PC-9 (cell line): ENCODE measurements at regions not wholly inside any gene's neighbourhood (a gene's known extent, or its start where the extent isn't known, plus 50 kb on each side); places are given as distances from the start of the nearest gene placed in this dataset.

Experiments
- BruUV-seq: library from RNA; stranded (reverse); fragments of 400-500 nt; replicated peaks from 2 replicates; lab custom pipeline; 2021; lab: Mats Ljungman, UMichigan
- CTCF ChIA-PET: fragments of 300-600 bp; sonication (Branson Sonifier 250); formaldehyde crosslinking; loops from one replicate; lab custom pipeline; 2022; ENCODE audit warnings: antibody characterized with exemption; lab: Charles Lee
- POLR2A ChIA-PET: fragments of 300-600 bp; sonication (Branson Sonifier 250); formaldehyde crosslinking; loops from one replicate; lab custom pipeline; 2022; ENCODE audit warnings: antibody characterized with exemption; ENCODE audit not compliant: unreplicated experiment; lab: Charles Lee
- DNase-seq, 2 experiments: peaks; one replicate each; pipeline versions ENCODE4 v3.0.0 to v3.0.0-alpha.2; 2015 to 2022; ENCODE audit warnings: mixed read lengths in 1 of 2
- H2AFZ ChIP-seq: fragments of 200-600 bp; sonication (generic); 2 replicates; pipeline ENCODE4 v1.8.1; 2017; ENCODE audit warnings: antibody characterized with exemption
- H3F3A ChIP-seq: fragments of 200-600 bp; sonication (generic); 2 replicates; pipeline ENCODE4 v1.8.1; 2017; ENCODE audit warnings: antibody characterized with exemption, mild to moderate bottlenecking, low read depth; ENCODE audit not compliant: insufficient read depth
- H3K27ac ChIP-seq: fragments of 200-600 bp; sonication (generic); 2 replicates; pipeline ENCODE4 v1.6.1; 2016; ENCODE audit warnings: mixed run types
- H3K27me3 ChIP-seq: fragments of 200-600 bp; sonication (generic); 2 replicates; pipeline ENCODE4 v1.6.1; 2016; ENCODE audit warnings: low read depth, mixed run types; ENCODE audit not compliant: insufficient read depth
- H3K36me3 ChIP-seq: fragments of 200-600 bp; sonication (generic); 2 replicates; pipeline ENCODE4 v1.6.1; 2016; ENCODE audit warnings: low read depth, mixed run types
- H3K4me1 ChIP-seq: fragments of 200-600 bp; sonication (generic); replicated peaks from 2 replicates; pipeline ENCODE4 v1.6.1; 2016; ENCODE audit warnings: mixed run types; ENCODE audit not compliant: insufficient read depth
- H3K4me2 ChIP-seq: fragments of 200-600 bp; sonication (generic); 2 replicates; pipeline ENCODE4 v1.6.1; 2017; ENCODE audit warnings: mixed run types
- H3K4me3 ChIP-seq: fragments of 200-600 bp; sonication (generic); 2 replicates; pipeline ENCODE4 v1.6.1; 2016; ENCODE audit warnings: mixed run types
- H3K79me2 ChIP-seq: fragments of 200-600 bp; sonication (generic); 2 replicates; pipeline ENCODE4 v1.6.1; 2017; ENCODE audit warnings: low read depth, mixed run types
- H3K9me2 ChIP-seq: fragments of 200-600 bp; sonication (generic); 2 replicates; pipeline ENCODE4 v1.8.1; 2017; ENCODE audit warnings: mild to moderate bottlenecking; ENCODE audit not compliant: insufficient read depth
- H3K9me3 ChIP-seq: fragments of 200-600 bp; sonication (generic); 2 replicates; pipeline ENCODE4 v1.8.1; 2016; ENCODE audit warnings: low read depth; ENCODE audit not compliant: insufficient read depth
- H4K20me1 ChIP-seq: fragments of 200-600 bp; sonication (generic); 2 replicates; pipeline ENCODE4 v1.8.1; 2017; ENCODE audit not compliant: insufficient read depth
- EZH2 ChIP-seq: fragments of 200-600 bp; sonication (generic); IDR thresholded peaks from 2 replicates; pipeline ENCODE4 v1.8.0; 2017; ENCODE audit warnings: antibody characterized with exemption, low read depth
- intact Hi-C: fragments of 100-400 bp; cut with micrococcal nuclease; formaldehyde crosslinking; loops from one replicate; pipeline ENCODE4 v1.10.0; 2022; ENCODE audit not compliant: unreplicated experiment
- TF ChIP-seq, protein P1 (sequence below): fragments of 200-600 bp; sonication (generic); conservative IDR thresholded peaks from 2 replicates; pipeline ENCODE4 v1.6.1; 2017; ENCODE audit warnings: mixed run types, antibody characterized with exemption, mild to moderate bottlenecking, moderate library complexity

DNA sequence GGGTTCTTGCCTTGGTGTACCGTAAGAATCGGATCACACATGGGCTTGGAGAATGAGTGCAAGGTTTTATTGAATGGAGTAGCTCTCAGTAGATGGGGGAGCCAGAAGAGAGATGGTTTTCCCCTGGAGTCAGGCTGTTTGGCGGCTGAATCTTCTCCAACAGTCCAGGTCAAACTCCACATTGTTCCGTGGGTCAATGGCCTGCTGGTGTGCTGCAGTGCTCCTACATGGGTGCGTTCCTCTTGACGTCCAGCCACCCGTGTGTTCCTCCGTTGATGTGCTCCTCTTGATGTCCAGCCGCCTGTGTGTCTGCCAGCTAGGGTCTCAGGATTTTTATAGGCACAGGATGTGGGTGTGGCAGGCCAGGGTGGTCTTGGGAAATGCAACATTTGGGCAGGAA is 69.3 kb upstream of the AGBL1 start:
- Histone ChIP-seq H3F3A (no peaks in the 10 kb centered on the region), H3K9me2 (no peaks in the 10 kb centered on the region), H3K9me3 (no peaks in the 10 kb centered on the region; the same call in 1 of the 2 replicates), H2AFZ (no peak overlapping the region), H4K20me1 (no peaks in the 10 kb centered on the region), H3K4me3 (no peak overlapping the region), H3K4me1 (no peaks in the 10 kb centered on the region), H3K27ac (no peak overlapping the region), H3K79me2 (no peaks in the 10 kb centered on the region), H3K27me3 (peaks cover 34% of the 10 kb centered on the region), H3K4me2 (no peak overlapping the region), H3K36me3 (no peaks in the 10 kb centered on the region)
- TF ChIP-seq EZH2 = no peak
- TF ChIP-seq, protein P1, sequence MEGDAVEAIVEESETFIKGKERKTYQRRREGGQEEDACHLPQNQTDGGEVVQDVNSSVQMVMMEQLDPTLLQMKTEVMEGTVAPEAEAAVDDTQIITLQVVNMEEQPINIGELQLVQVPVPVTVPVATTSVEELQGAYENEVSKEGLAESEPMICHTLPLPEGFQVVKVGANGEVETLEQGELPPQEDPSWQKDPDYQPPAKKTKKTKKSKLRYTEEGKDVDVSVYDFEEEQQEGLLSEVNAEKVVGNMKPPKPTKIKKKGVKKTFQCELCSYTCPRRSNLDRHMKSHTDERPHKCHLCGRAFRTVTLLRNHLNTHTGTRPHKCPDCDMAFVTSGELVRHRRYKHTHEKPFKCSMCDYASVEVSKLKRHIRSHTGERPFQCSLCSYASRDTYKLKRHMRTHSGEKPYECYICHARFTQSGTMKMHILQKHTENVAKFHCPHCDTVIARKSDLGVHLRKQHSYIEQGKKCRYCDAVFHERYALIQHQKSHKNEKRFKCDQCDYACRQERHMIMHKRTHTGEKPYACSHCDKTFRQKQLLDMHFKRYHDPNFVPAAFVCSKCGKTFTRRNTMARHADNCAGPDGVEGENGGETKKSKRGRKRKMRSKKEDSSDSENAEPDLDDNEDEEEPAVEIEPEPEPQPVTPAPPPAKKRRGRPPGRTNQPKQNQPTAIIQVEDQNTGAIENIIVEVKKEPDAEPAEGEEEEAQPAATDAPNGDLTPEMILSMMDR = no peak
- intact Hi-C loops = no loop called here
- no TSS peak for BruUV-seq
- no peak for DNase-seq
- CTCF ChIA-PET = no interaction called here
- POLR2A ChIA-PET = no interaction called here

DNA sequence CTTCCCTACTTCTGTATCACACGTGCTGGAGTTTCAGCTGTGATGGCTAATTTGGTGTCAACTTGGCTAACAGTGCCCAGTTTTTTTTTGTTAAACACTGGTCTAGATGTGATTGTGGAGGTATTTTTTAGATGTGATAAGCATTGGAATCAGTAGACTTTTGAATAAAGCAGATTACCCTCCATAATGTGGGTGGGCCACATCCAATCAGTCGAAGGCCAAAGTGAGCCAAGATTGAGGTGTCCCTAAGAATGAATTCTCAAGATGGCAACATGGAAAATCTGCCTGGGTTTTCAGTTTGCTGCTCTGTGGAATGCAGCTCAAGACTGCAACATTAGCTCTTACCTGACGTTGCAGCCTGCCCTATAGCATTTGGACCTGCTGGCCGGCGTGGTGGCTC is 68.8 kb upstream of the AGBL1 start:
- no peaks in the 10 kb centered on the region for H3K4me1 ChIP-seq
- H3K4me2 ChIP-seq = no peak overlapping the region
- no peak for DNase-seq
- TF ChIP-seq EZH2 = no peak
- TF ChIP-seq, protein P1 = no peak
- no peaks in the 10 kb centered on the region; the same call in 1 of the 2 replicates for H3K9me3 ChIP-seq
- no peaks in the 10 kb centered on the region for H3F3A ChIP-seq
- H2AFZ ChIP-seq = no peak overlapping the region
- intact Hi-C loops = no loop called here
- no peak overlapping the region for H3K4me3 ChIP-seq
- ChIA-PET CTCF (no interaction called here), POLR2A (no interaction called here)
- H3K9me2 ChIP-seq = no peaks in the 10 kb centered on the region
- H3K27me3 ChIP-seq = peaks cover 34% of the 10 kb centered on the region
- H3K27ac ChIP-seq = no peak overlapping the region
- H4K20me1 ChIP-seq = no peaks in the 10 kb centered on the region
- H3K79me2 ChIP-seq = no peaks in the 10 kb centered on the region
- H3K36me3 ChIP-seq = no peaks in the 10 kb centered on the region
- no TSS peak for BruUV-seq

DNA sequence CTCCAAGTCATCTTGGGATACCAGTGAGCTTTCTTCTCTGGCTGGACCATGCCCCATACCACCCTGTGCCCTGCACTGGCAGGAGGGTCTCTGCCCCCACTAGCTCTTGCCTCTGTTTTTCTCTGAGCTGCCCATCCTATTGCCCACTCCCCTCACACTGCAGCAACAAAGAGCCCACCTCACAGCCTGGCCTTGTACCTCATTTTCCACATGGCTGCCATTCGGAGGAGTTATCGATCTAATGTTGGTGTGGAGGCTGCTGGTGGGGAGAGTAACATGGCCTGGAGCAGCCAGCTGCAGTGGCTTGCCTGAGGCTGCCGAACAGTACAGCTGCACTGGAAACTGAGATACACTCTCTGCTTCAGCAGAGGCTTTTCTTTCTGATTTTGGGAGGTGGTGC is 65.7 kb upstream of the AGBL1 start:
- H4K20me1 ChIP-seq = no peaks in the 10 kb centered on the region
- H3K79me2 ChIP-seq = no peaks in the 10 kb centered on the region
- intact Hi-C loops = no loop called here
- no peaks in the 10 kb centered on the region for H3K4me1 ChIP-seq
- H3K9me3 ChIP-seq = no peaks in the 10 kb centered on the region
- no peak for DNase-seq
- H3K36me3 ChIP-seq = no peaks in the 10 kb centered on the region
- no peak overlapping the region for H3K4me3 ChIP-seq
- POLR2A ChIA-PET = no interaction called here
- no peaks in the 10 kb centered on the region for H3F3A ChIP-seq
- no peak overlapping the region for H3K4me2 ChIP-seq
- TF ChIP-seq EZH2 = no peak
- TF ChIP-seq, protein P1 = no peak
- no peaks in the 10 kb centered on the region for H3K9me2 ChIP-seq
- no peak overlapping the region for H3K27ac ChIP-seq
- BruUV-seq = no TSS peak
- CTCF ChIA-PET = no interaction called here
- H3K27me3 ChIP-seq = peaks cover 21% of the 10 kb centered on the region
- H2AFZ ChIP-seq = no peak overlapping the region
